ENCODE measurements at regions not wholly inside any gene's neighbourhood (a gene's known extent, or its start where the extent isn't known, plus 50 kb on each side); places are given as distances from the start of the nearest gene placed in this dataset.

- TF ChIP-seq CEBPZ (IDR thresholded peaks at IDR 0.05; ENCODE audit: borderline replicate concordance, low read depth, low read length) (no peak), ZEB2 (IDR thresholded peaks at IDR 0.05) (peak; percentile 81), SNRNP70 (optimal IDR thresholded peaks at IDR 0.05; ENCODE audit: low read depth, low read length) (no peak), KLF16 (IDR thresholded peaks at IDR 0.05) (no peak), KDM1A (IDR thresholded peaks at IDR 0.05) (peak; percentile 40 to 47; a peak in 2 of 4 replicates), SAP30 (IDR thresholded peaks at IDR 0.05; ENCODE audit: borderline replicate concordance, insufficient read depth, low read depth, low read length, poor library complexity, severe bottlenecking) (no peak), NR3C1 (CRISPR knock-in tag; IDR thresholded peaks at IDR 0.05) (no peak), ARID1B (IDR thresholded peaks at IDR 0.05) (no peak; the same call in 1 of the 2 replicates), TAL1 (IDR thresholded peaks at IDR 0.05) (peak; percentile 29; the same call in 1 of the 2 replicates), ZNF232 (CRISPR knock-in tag; IDR thresholded peaks at IDR 0.05) (no peak), NFE2 (IDR thresholded peaks at IDR 0.05; ENCODE audit: low read depth) (no peak), PTRF (tag; IDR thresholded peaks at IDR 0.05) (no peak), ZNF318 (IDR thresholded peaks at IDR 0.05; ENCODE audit: borderline replicate concordance in 1 of 2, low read depth in 1 of 2) (no peak), CEBPG (CRISPR knock-in tag; IDR thresholded peaks at IDR 0.05) (no peak), CEBPG (tag; conservative IDR thresholded peaks at IDR 0.05 in 1 of 2, IDR thresholded peaks at IDR 0.05 in 1 of 2) (peak in 1 of 2 experiments; percentile 72; a peak in 2 of 4 replicates), ZFP36 (IDR thresholded peaks at IDR 0.05; ENCODE audit: low read depth, low read length, partially characterized antibody) (no peak), MCM7 (IDR thresholded peaks at IDR 0.05) (no peak), SIN3B (IDR thresholded peaks at IDR 0.05; ENCODE audit: low read depth) (no peak), HDAC2 (IDR thresholded peaks at IDR 0.05) (peak; percentile 40; the same call in 1 of the 2 replicates), ZNF354B (CRISPR knock-in tag; IDR thresholded peaks at IDR 0.05) (no peak)
Measured at GRCh38 chr18:46293742-46294181, 189.6 kb downstream of the HAUS1 start (continued).
